Fibroblast of villous mesenchyme (primary cell): ENCODE measurements at regions not wholly inside any gene's neighbourhood (a gene's known extent, or its start where the extent isn't known, plus 50 kb on each side); places are given as distances from the start of the nearest gene placed in this dataset.
"Not testable (repeated sequence)": the region's sequence is repeated elsewhere in the genome, so short reads cannot be mapped to it uniquely, and the experiment has no call there.

Source experiments
- DNase-seq: peaks from one replicate; pipeline ENCODE4 v3.0.0-alpha.2; 2010; ENCODE audit warnings: low read depth
- H3K4me3 ChIP-seq: 2 replicates; pipeline ENCODE4 v1.5.1; 2011; ENCODE audit warnings: low read depth, mild to moderate bottlenecking, low read length
- TF ChIP-seq, protein P1 (sequence below): IDR thresholded peaks from 2 replicates; pipeline ENCODE4 v1.5.1; 2012; ENCODE audit warnings: low read depth, mild to moderate bottlenecking, low read length; ENCODE audit not compliant: insufficient read depth

DNA sequence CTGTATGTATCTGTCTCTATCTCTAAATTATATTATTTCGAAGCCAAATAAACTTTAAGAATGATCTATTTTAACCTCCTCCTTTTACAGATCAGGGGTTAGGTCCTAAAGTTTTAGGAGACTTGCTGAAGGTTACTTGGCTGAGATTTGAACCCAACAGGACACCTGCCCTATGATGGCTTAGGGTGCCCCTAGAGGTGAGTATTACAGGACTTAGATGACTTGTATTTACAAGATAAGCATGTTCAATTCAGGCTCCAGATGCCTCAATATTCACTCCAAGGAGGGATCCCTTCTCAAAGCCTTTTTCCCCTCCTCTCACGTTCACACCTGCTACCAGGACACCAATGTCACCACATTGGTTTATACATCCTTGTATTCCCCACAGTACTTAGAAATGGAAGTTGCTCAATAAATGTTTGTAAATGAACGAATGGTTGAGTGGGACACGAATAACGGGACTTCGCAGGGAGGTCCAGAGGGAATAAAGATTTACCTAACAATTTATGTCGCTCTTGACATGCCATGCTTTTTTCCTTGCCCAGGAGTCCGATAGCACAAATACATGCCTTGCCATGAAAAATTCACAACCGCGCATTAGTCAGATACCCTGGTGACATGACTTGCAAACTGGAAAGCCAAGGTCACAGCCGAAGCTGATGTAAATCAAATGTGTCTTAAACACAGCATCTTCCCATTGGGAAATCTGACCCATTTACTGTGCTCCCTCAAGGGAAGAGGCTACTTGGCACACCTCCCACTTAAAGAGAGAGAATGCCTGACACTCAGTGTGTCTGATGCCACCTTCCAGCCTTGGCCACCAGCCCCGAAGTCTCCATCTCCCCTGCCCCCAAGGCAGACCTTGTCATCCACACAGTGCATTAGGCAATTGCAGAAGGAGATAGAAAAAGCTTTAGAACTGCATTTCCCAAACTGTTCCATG is 872.2 kb upstream of the AUTS2 start:
- DNase-seq = no peak
- TF ChIP-seq, protein P1, sequence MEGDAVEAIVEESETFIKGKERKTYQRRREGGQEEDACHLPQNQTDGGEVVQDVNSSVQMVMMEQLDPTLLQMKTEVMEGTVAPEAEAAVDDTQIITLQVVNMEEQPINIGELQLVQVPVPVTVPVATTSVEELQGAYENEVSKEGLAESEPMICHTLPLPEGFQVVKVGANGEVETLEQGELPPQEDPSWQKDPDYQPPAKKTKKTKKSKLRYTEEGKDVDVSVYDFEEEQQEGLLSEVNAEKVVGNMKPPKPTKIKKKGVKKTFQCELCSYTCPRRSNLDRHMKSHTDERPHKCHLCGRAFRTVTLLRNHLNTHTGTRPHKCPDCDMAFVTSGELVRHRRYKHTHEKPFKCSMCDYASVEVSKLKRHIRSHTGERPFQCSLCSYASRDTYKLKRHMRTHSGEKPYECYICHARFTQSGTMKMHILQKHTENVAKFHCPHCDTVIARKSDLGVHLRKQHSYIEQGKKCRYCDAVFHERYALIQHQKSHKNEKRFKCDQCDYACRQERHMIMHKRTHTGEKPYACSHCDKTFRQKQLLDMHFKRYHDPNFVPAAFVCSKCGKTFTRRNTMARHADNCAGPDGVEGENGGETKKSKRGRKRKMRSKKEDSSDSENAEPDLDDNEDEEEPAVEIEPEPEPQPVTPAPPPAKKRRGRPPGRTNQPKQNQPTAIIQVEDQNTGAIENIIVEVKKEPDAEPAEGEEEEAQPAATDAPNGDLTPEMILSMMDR = no peak
- no peak overlapping the region for H3K4me3 ChIP-seq

DNA sequence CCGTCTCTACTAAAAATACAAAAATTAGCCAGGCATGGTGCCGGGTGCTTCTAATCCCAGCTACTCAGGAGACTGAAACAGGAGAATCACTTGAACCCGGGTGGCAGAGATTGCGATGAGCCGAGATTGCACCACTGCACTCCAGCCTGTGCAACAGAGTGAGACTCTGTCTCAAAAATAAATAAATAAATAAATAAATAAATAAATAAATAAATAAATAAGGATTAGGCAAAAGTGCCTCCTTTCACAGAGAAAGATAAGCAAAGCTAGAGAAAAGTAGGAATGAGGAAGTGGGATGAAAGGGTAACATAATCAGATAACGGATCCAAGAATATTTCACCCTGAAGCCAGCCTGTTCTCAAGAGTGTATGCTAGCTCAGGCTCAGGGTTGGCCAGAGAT is 869.6 kb upstream of the AUTS2 start:
- DNase-seq, H3K4me3 ChIP-seq: not testable (repeated sequence)

GRCh38 chr7:68729371-68729770 is 868.9 kb upstream of the AUTS2 start:
- DNase-seq = no peak
- TF ChIP-seq, protein P1 = no peak
- no peak overlapping the region for H3K4me3 ChIP-seq

- H3K4me3 ChIP-seq = no peak overlapping the region
- no peak for DNase-seq
- TF ChIP-seq, protein P1 = no peak
Measured at GRCh38 chr7:68730194-68730593, 868.1 kb upstream of the AUTS2 start.

DNA sequence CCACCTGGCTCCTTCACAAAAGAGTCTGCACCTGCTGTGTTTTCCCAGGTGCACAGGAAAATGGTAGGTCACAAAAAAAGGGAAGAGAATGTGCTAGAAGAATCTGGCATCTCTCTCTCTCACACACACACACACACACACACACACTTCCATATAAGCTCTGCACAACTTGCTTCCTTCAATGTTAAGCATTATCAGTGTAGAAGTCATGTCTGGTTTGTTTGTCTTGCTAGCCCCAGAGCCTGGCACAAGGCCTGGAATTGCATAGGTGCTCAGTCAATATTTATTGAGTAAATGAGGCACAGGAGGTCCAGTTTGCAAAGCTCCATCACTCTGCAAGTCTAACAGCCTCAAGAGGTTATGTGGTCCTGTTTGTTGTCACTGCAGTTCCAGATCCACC is 867.3 kb upstream of the AUTS2 start:
- TF ChIP-seq, protein P1 = no peak
- H3K4me3 ChIP-seq = no peak overlapping the region
- no peak for DNase-seq

DNA sequence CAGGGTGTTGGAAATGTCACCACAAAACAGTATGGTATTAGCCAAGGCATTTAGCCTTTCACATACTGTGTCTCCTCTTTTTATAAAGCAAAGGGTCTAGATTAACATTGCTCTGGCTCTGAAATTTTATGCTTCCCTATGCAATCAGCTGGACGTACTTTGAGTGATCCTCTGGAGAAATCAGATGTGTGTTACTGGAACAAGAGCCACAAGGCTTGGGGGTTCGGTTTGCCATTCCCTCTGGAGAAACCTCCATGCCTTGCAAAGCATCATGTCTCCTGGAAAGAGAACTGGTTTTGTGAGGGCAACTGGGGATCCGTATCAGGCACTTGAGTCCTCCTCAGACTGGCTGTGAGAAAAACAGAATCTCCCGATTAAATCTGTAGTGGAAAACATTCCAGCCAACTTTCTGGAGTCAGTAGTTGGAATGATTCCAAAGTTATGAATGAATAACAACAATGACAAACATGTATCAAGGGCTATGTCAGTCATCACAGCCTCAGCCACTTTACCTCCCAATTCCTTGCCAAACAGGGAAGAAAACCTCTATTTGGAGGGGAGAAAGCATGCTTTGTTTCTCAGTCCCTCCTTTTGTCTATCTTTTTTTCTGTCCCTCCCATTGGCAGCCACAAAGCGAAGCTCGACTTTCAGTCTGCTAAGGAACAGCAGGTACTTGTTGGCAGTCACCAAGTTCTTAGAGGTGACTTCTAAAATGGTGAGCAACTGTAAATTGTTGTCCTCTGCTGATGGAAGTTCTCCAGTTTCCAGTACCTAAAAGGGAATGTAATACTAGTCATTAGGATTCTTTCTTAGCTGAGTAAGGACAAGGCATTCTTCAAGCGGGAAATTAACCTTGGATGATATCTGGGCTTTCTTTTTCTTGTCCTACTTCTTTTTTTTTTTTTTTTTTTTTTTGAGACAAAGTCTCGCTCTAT is 864.8 kb upstream of the AUTS2 start:
- no peak for DNase-seq
- H3K4me3 ChIP-seq = no peak overlapping the region
- TF ChIP-seq, protein P1 = no peak

DNA sequence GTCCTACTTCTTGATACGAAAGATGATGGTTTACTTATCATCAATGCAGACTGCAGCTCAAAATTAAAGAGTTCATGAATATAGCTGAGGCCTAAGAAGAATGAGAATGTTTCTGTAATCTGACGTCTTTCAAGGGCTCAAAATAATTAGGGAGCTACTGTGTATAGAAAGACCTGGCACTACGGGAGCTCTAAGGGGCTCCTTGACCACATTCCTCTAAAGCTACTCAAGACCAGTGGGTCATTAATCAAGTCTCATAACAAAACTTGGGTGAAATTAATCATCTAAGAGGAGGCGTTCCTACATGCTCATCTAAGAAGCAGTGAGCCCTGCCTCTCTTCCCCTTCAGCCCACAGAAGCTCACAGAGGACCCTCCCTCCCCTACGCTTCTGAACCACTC is 863.8 kb upstream of the AUTS2 start:
- DNase-seq = no peak
- TF ChIP-seq, protein P1 = no peak
- H3K4me3 ChIP-seq = no peak overlapping the region
